ENCODE measurements at regions not wholly inside any gene's neighbourhood (a gene's known extent, or its start where the extent isn't known, plus 50 kb on each side); places are given as distances from the start of the nearest gene placed in this dataset.

- TF ChIP-seq YY1 (IDR thresholded peaks at IDR 0.05; ENCODE audit: extremely low read depth, insufficient replicate concordance, low read depth, low read length) (no peak), POLR2A (IDR thresholded peaks at IDR 0.05; ENCODE audit: borderline replicate concordance, extremely low read depth, insufficient read depth, insufficient read length) (no peak), MAX (IDR thresholded peaks at IDR 0.05) (no peak), SP1 (IDR thresholded peaks at IDR 0.05; ENCODE audit: low read depth) (no peak), EGR1 (IDR thresholded peaks at IDR 0.05; ENCODE audit: low read depth) (no peak), POLR2AphosphoS5 (IDR thresholded peaks at IDR 0.05; ENCODE audit: low read depth, low read length) (no peak), ZFX (IDR thresholded peaks at IDR 0.05) (no peak), EZH2 (IDR thresholded peaks at IDR 0.05) (no peak), FOSL1 (IDR thresholded peaks at IDR 0.05; ENCODE audit: low read depth) (no peak), SIN3A (IDR thresholded peaks at IDR 0.05; ENCODE audit: low read depth) (no peak)
- TF ChIP-seq, protein P1, sequence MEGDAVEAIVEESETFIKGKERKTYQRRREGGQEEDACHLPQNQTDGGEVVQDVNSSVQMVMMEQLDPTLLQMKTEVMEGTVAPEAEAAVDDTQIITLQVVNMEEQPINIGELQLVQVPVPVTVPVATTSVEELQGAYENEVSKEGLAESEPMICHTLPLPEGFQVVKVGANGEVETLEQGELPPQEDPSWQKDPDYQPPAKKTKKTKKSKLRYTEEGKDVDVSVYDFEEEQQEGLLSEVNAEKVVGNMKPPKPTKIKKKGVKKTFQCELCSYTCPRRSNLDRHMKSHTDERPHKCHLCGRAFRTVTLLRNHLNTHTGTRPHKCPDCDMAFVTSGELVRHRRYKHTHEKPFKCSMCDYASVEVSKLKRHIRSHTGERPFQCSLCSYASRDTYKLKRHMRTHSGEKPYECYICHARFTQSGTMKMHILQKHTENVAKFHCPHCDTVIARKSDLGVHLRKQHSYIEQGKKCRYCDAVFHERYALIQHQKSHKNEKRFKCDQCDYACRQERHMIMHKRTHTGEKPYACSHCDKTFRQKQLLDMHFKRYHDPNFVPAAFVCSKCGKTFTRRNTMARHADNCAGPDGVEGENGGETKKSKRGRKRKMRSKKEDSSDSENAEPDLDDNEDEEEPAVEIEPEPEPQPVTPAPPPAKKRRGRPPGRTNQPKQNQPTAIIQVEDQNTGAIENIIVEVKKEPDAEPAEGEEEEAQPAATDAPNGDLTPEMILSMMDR (IDR thresholded peaks at IDR 0.05 in 2 of 3, conservative IDR thresholded peaks at IDR 0.05 in 1 of 3; ENCODE audit: borderline replicate concordance in 1 of 3, insufficient read depth in 1 of 3, low read depth in 2 of 3, low read length in 2 of 3): no peak
- TF ChIP-seq, protein P2, sequence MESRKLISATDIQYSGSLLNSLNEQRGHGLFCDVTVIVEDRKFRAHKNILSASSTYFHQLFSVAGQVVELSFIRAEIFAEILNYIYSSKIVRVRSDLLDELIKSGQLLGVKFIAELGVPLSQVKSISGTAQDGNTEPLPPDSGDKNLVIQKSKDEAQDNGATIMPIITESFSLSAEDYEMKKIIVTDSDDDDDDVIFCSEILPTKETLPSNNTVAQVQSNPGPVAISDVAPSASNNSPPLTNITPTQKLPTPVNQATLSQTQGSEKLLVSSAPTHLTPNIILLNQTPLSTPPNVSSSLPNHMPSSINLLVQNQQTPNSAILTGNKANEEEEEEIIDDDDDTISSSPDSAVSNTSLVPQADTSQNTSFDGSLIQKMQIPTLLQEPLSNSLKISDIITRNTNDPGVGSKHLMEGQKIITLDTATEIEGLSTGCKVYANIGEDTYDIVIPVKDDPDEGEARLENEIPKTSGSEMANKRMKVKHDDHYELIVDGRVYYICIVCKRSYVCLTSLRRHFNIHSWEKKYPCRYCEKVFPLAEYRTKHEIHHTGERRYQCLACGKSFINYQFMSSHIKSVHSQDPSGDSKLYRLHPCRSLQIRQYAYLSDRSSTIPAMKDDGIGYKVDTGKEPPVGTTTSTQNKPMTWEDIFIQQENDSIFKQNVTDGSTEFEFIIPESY (IDR thresholded peaks at IDR 0.05; ENCODE audit: extremely low read depth, insufficient replicate concordance, low read length): no peak
Measured at GRCh38 chr6:115004204-115004603, 661.4 kb upstream of the HS3ST5 start.
